HG03159 (cell line): ENCODE measurements at regions not wholly inside any gene's neighbourhood (a gene's known extent, or its start where the extent isn't known, plus 50 kb on each side); places are given as distances from the start of the nearest gene placed in this dataset.

Source experiments
- ATAC-seq: cut with Tn5 transposase; IDR thresholded peaks from one replicate; pipeline ENCODE4 v1.9.1; 2021; ENCODE audit warnings: mild to moderate bottlenecking, moderate library complexity; ENCODE audit not compliant: unreplicated experiment

GRCh38 chr4:188197566-188197965 lies 58.3 kb downstream of the TRIML1 start:
- ATAC-seq: no peak

- no peak for ATAC-seq
Observed at GRCh38 chr4:188198982-188199792, 59.9 kb downstream of the TRIML1 start.

- ATAC-seq: no peak
Observed at GRCh38 chr4:188201851-188202250, 62.6 kb downstream of the TRIML1 start.

GRCh38 chr4:188206783-188207182 lies 67.5 kb downstream of the TRIML1 start:
- no peak for ATAC-seq

- no peak for ATAC-seq
Observed at GRCh38 chr4:188214861-188215260, 75.6 kb downstream of the TRIML1 start.

GRCh38 chr4:188218392-188218791 lies 79.2 kb downstream of the TRIML1 start:
- ATAC-seq: no peak

- no peak for ATAC-seq
Observed at GRCh38 chr4:188220006-188220405, 80.8 kb downstream of the TRIML1 start.

- no peak for ATAC-seq
Observed at GRCh38 chr4:188221090-188221489, 81.8 kb downstream of the TRIML1 start.

- no peak for ATAC-seq
Observed at GRCh38 chr4:188228279-188228678, 89.0 kb downstream of the TRIML1 start.

GRCh38 chr4:188232428-188232827 lies 93.2 kb downstream of the TRIML1 start:
- no peak for ATAC-seq

GRCh38 chr4:188242041-188242440 lies 102.8 kb downstream of the TRIML1 start:
- ATAC-seq: no peak

GRCh38 chr4:188245651-188246050 lies 106.4 kb downstream of the TRIML1 start:
- no peak for ATAC-seq

- ATAC-seq: no peak
Observed at GRCh38 chr4:188246488-188246887, 107.2 kb downstream of the TRIML1 start.

GRCh38 chr4:188254211-188254610 lies 115.0 kb downstream of the TRIML1 start:
- ATAC-seq: no peak

GRCh38 chr4:188262464-188262863 lies 123.2 kb downstream of the TRIML1 start:
- no peak for ATAC-seq

- ATAC-seq: no peak
Observed at GRCh38 chr4:188263321-188263720, 124.1 kb downstream of the TRIML1 start.

GRCh38 chr4:188266386-188266785 lies 127.1 kb downstream of the TRIML1 start:
- no peak for ATAC-seq

GRCh38 chr4:188268131-188268908 lies 129.1 kb downstream of the TRIML1 start:
- no peak for ATAC-seq

GRCh38 chr4:188270273-188271069 lies 131.2 kb downstream of the TRIML1 start:
- ATAC-seq: no peak

- ATAC-seq: no peak
Observed at GRCh38 chr4:188275686-188276085, 136.4 kb downstream of the TRIML1 start.

GRCh38 chr4:188279184-188279583 lies 139.9 kb downstream of the TRIML1 start:
- no peak for ATAC-seq
